Mesenchymal stem cell (in vitro differentiated cells and primary cell): ENCODE measurements at regions not wholly inside any gene's neighbourhood (a gene's known extent, or its start where the extent isn't known, plus 50 kb on each side); places are given as distances from the start of the nearest gene placed in this dataset.

Experiments
- DNase-seq: peaks from one replicate; pipeline ENCODE4 v3.0.0-alpha.2; 2013
- H2AFZ ChIP-seq: one replicate; pipeline ENCODE4 v1.6.1; 2013; ENCODE audit warnings: low read depth, mild to moderate bottlenecking, control low read depth, inconsistent platforms, low read length, moderate library complexity
- H2AK5ac ChIP-seq: 2 replicates; pipeline ENCODE4 v1.6.1; 2013; ENCODE audit warnings: low read length, moderate library complexity, mild to moderate bottlenecking, inconsistent platforms; ENCODE audit not compliant: severe bottlenecking
- H2BK120ac ChIP-seq: one replicate; pipeline ENCODE4 v1.6.1; 2013; ENCODE audit warnings: low read depth, mild to moderate bottlenecking, inconsistent platforms, low read length, moderate library complexity
- H2BK12ac ChIP-seq, 2 experiments: one replicate each; pipeline ENCODE4 v1.6.1; 2013; ENCODE audit warnings: inconsistent platforms in 2 of 2, low read length in 2 of 2, mild to moderate bottlenecking in 2 of 2, moderate library complexity in 2 of 2, control low read depth in 1 of 2
- H2BK15ac ChIP-seq: one replicate; pipeline ENCODE4 v1.6.1; 2013; ENCODE audit warnings: mild to moderate bottlenecking, low read depth, inconsistent platforms; ENCODE audit not compliant: poor library complexity, severe bottlenecking
- H2BK5ac ChIP-seq: 2 replicates; pipeline ENCODE4 v1.6.1; 2013; ENCODE audit warnings: low read depth, mild to moderate bottlenecking, low read length, control low read depth, inconsistent platforms; ENCODE audit not compliant: poor library complexity, severe bottlenecking
- H3K14ac ChIP-seq, 2 experiments: one replicate each; pipeline ENCODE4 v1.6.1; 2013; ENCODE audit warnings: inconsistent platforms in 2 of 2, low read length in 2 of 2, control low read depth in 1 of 2, mild to moderate bottlenecking in 1 of 2, moderate library complexity in 1 of 2
- H3K18ac ChIP-seq, 2 experiments: one replicate each; pipeline ENCODE4 v1.6.1; 2013; ENCODE audit warnings: inconsistent platforms in 2 of 2, low read length in 2 of 2, control low read depth in 1 of 2, low read depth in 1 of 2, mild to moderate bottlenecking in 1 of 2
- H3K23ac ChIP-seq, 2 experiments: one replicate each; pipeline ENCODE4 v1.6.1; 2013; ENCODE audit warnings: inconsistent platforms in 2 of 2, low read length in 2 of 2, mild to moderate bottlenecking in 2 of 2, moderate library complexity in 2 of 2, control low read depth in 1 of 2
- H3K27ac ChIP-seq: 2 replicates; pipeline ENCODE4 v1.5.1; 2013; ENCODE audit warnings: mild to moderate bottlenecking, moderate library complexity, low read length, control low read depth, inconsistent platforms; ENCODE audit not compliant: poor library complexity, severe bottlenecking
- H3K27me3 ChIP-seq, 2 experiments: 2 replicates each; pipeline versions ENCODE4 v1.6.1 to v1.7.0; 2013; ENCODE audit warnings: low read length in 2 of 2, mild to moderate bottlenecking in 2 of 2, moderate library complexity in 2 of 2, control low read depth in 1 of 2, inconsistent platforms in 1 of 2; ENCODE audit not compliant: control insufficient read depth in 1 of 2, insufficient read depth in 1 of 2
- H3K36me3 ChIP-seq, 2 experiments: 2 replicates each; pipeline versions ENCODE4 v1.6.1 to v1.7.0; 2013; ENCODE audit warnings: low read length in 2 of 2, control low read depth in 1 of 2, inconsistent platforms in 1 of 2, low read depth in 1 of 2, mild to moderate bottlenecking in 1 of 2; ENCODE audit not compliant: insufficient read depth in 2 of 2, control insufficient read depth in 1 of 2
- H3K4ac ChIP-seq, 2 experiments: one replicate each; pipeline ENCODE4 v1.6.1; 2013; ENCODE audit warnings: inconsistent platforms in 2 of 2, low read length in 2 of 2, mild to moderate bottlenecking in 2 of 2, moderate library complexity in 2 of 2, control low read depth in 1 of 2, low read depth in 1 of 2
- H3K4me1 ChIP-seq: 2 replicates; pipeline ENCODE4 v1.6.1; 2013; ENCODE audit warnings: low read depth, low read length, control low read depth; ENCODE audit not compliant: control insufficient read depth, insufficient read depth
- H3K4me2 ChIP-seq: 2 replicates; pipeline ENCODE4 v1.6.1; 2013; ENCODE audit warnings: low read length, mild to moderate bottlenecking, inconsistent platforms; ENCODE audit not compliant: poor library complexity, severe bottlenecking
- H3K4me3 ChIP-seq, 2 experiments: 2 replicates each; pipeline versions ENCODE4 v1.5.1 to v1.7.0; 2013; ENCODE audit warnings: low read length in 2 of 2, mild to moderate bottlenecking in 2 of 2, control low read depth in 1 of 2, low read depth in 1 of 2; ENCODE audit not compliant: insufficient read depth in 1 of 2
- H3K79me1 ChIP-seq: replicated peaks from 2 replicates; pipeline ENCODE4 v1.6.1; 2013; ENCODE audit warnings: mild to moderate bottlenecking, control low read depth, low read length, inconsistent platforms; ENCODE audit not compliant: poor library complexity, severe bottlenecking
- H3K9ac ChIP-seq: 2 replicates; pipeline ENCODE4 v1.7.0; 2013; ENCODE audit warnings: mild to moderate bottlenecking, low read length, moderate library complexity
- H3K9me3 ChIP-seq: 2 replicates; pipeline ENCODE4 v1.7.0; 2013; ENCODE audit warnings: mild to moderate bottlenecking, low read length; ENCODE audit not compliant: control insufficient read depth
- H4K8ac ChIP-seq: one replicate; pipeline ENCODE4 v1.6.1; 2013; ENCODE audit warnings: inconsistent platforms, mild to moderate bottlenecking, low read length, moderate library complexity
- H4K91ac ChIP-seq: one replicate; pipeline ENCODE4 v1.6.1; 2013; ENCODE audit warnings: mild to moderate bottlenecking, low read length, inconsistent platforms
- WGBS: methylation state at CpG from one replicate; pipeline ENCODE4 v1.1.7; 2013; ENCODE audit warnings: mixed read lengths; 5-methylcytosine and 5-hydroxymethylcytosine counted together

DNA sequence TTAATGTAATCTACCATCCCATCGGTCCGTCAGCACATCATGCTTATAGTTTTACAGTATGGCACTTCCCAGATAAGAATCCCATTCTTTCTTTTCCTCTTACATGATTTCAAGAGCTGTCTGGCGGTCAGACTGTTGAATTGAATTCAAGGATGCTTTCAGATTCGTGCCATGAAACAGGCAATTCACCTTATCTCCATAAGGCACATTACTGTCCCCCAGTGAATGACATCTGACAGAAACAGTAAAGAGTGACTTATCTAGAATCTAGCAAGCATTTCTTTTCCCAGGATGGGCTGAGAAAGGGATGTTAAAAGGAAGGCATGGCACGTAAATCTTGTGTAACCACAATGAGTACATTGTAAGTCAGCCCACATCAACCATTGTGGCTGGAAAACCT lies 61.1 kb upstream of the SEM1 start:
- Histone ChIP-seq H3K27ac (no peak overlapping the region), H3K23ac (no peak overlapping the region), H2BK5ac (no peak overlapping the region), H4K8ac (no peak overlapping the region), H2BK12ac (no peak overlapping the region), H2BK120ac (no peak overlapping the region), H3K79me1 (no peaks in the 10 kb centered on the region), H3K4me1 (no peaks in the 10 kb centered on the region), H3K4ac (no peak overlapping the region), H3K18ac (no peak overlapping the region), H3K4me2 (no peak overlapping the region), H3K9me3 (no peaks in the 10 kb centered on the region), H3K9ac (no peak overlapping the region), H3K36me3 (no peaks in the 10 kb centered on the region), H3K4me3 (no peak overlapping the region), H2AFZ (no peak overlapping the region), H2AK5ac (no peak overlapping the region), H4K91ac (no peak overlapping the region), H3K14ac (no peak overlapping the region), H2BK15ac (no peak overlapping the region), H3K27me3 (peaks cover 0 to 5% of the 10 kb centered on the region in 2 experiments)
- WGBS, result 64% methylated on average over 5 of the region's 5 CpGs
- DNase-seq, result no peak

DNA sequence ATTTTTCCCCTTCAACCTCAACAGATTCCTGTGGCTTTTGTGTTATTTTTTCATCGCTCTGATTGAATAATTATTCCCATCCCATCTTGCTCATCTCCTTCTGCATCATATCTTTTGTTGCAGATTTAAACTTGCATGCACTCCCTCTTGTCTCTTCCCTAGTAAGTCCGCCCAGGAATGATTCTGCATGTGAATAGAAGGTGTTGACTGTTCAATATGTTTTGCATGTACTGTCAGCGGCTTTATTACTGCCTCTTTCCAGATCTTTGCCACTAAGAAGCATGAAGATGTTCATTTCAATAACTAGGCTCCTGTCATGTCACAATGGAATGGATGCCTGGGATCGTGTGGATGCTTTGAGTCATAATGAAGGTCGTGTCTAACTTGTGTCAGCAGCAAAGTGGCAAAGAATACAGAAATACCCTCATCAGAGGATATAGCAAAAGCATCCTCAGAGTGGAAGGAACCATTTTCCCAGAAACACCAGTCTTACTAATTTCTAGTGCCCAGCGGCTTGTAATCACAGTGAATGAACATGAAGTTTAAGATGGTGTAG lies 62.6 kb upstream of the SEM1 start:
- Histone ChIP-seq H2AFZ (no peak overlapping the region), H3K9me3 (no peaks in the 10 kb centered on the region), H2AK5ac (no peak overlapping the region), H3K14ac (no peak overlapping the region), H4K91ac (no peak overlapping the region), H2BK5ac (no peak overlapping the region), H3K4ac (no peak overlapping the region), H3K9ac (no peak overlapping the region), H2BK120ac (no peak overlapping the region), H3K27me3 (peaks cover 0 to 5% of the 10 kb centered on the region in 2 experiments), H3K4me3 (no peak overlapping the region), H3K27ac (no peak overlapping the region), H3K36me3 (no peaks in the 10 kb centered on the region), H3K4me2 (no peak overlapping the region), H4K8ac (no peak overlapping the region), H3K79me1 (no peaks in the 10 kb centered on the region), H3K18ac (no peak overlapping the region), H3K23ac (no peak overlapping the region), H3K4me1 (no peaks in the 10 kb centered on the region), H2BK12ac (no peak overlapping the region), H2BK15ac (no peak overlapping the region)
- DNase-seq, result no peak
- WGBS, result 60% methylated on average over 5 of the region's 6 CpGs

DNA sequence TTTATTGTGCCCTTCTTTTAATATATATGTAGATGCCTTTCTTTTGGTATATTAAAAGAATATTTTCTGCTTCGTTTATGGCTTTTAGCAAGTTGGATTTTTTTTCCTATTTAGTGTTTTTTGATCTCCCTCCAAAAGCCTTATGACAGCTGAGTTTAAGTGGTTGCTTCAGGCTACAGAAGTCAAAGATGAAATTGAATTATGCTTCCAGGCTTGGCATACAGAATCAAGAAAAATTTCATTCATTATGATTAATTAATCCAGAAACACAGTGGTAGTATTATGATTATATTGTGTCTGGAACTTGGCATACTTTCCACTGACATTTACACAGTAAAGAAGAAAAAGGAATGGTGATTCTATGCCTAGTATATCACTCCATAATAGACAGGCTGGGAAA lies 63.8 kb upstream of the SEM1 start:
- Histone ChIP-seq H3K27ac (no peak overlapping the region), H2BK5ac (no peak overlapping the region), H3K79me1 (no peaks in the 10 kb centered on the region), H2AK5ac (no peak overlapping the region), H2BK12ac (no peak overlapping the region), H3K9ac (no peak overlapping the region), H3K14ac (no peak overlapping the region), H3K23ac (no peak overlapping the region), H4K91ac (no peak overlapping the region), H3K4me1 (no peaks in the 10 kb centered on the region), H3K4me2 (no peak overlapping the region), H3K36me3 (no peaks in the 10 kb centered on the region), H3K4ac (no peak overlapping the region), H2AFZ (no peak overlapping the region), H2BK15ac (no peak overlapping the region), H3K27me3 (peaks cover 0 to 5% of the 10 kb centered on the region in 2 experiments), H3K18ac (no peak overlapping the region), H4K8ac (no peak overlapping the region), H2BK120ac (no peak overlapping the region), H3K9me3 (no peaks in the 10 kb centered on the region), H3K4me3 (no peak overlapping the region)
- no CpG with 5 or more reads among the region's 1 CpG for whole genome bisulfite sequencing
- DNase-seq, result no peak

DNA sequence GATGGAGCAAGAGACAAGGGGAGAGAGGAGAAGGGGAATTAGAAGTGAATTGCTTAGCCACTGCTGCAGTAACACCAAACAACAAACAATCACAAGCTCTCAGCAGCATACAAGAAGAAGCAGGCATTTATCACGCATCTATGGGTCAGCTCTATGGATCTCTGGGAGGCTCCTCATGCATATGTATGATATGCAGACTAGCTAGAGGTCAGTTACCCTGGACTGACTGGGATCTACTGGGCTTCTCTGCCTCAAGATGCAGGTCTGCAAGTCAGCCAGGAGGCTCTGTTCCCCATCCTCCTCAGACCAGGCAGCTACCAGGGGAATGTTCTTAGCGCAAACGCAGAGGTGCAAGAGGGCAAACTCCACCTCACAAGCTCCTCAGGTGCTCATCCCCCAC lies 64.7 kb upstream of the SEM1 start:
- 50% methylated on average over 1 of the region's 3 CpGs for WGBS

More for the DNA sequence above, 64.7 kb upstream of the SEM1 start:
- H3K9me3 ChIP-seq, result no peaks in the 10 kb centered on the region
- no peak overlapping the region for H3K14ac ChIP-seq
- H3K36me3 ChIP-seq, result no peaks in the 10 kb centered on the region
- no peak overlapping the region for H3K4me3 ChIP-seq
- H4K91ac ChIP-seq, result no peak overlapping the region
- no peak overlapping the region for H3K18ac ChIP-seq
- H3K23ac ChIP-seq, result no peak overlapping the region
- H3K27me3 ChIP-seq, result peaks cover 0 to 5% of the 10 kb centered on the region in 2 experiments
- no peak overlapping the region for H3K9ac ChIP-seq
- no peak overlapping the region for H2BK120ac ChIP-seq
- no peaks in the 10 kb centered on the region for H3K79me1 ChIP-seq
- H3K4ac ChIP-seq, result no peak overlapping the region
- DNase-seq, result no peak
- H2BK5ac ChIP-seq, result no peak overlapping the region
- H2AK5ac ChIP-seq, result no peak overlapping the region
- no peak overlapping the region for H3K4me2 ChIP-seq
- H3K4me1 ChIP-seq, result no peaks in the 10 kb centered on the region
- no peak overlapping the region for H2AFZ ChIP-seq
- H4K8ac ChIP-seq, result no peak overlapping the region
- H2BK15ac ChIP-seq, result no peak overlapping the region
- H2BK12ac ChIP-seq, result no peak overlapping the region
- H3K27ac ChIP-seq, result no peak overlapping the region
